Glomerular visceral epithelial cell (primary cell): ENCODE measurements at regions not wholly inside any gene's neighbourhood (a gene's known extent, or its start where the extent isn't known, plus 50 kb on each side); places are given as distances from the start of the nearest gene placed in this dataset.
"Not testable (repeated sequence)": the region's sequence is repeated elsewhere in the genome, so short reads cannot be mapped to it uniquely, and the experiment has no call there.

Experiments
- DNase-seq: peaks from one replicate; pipeline ENCODE4 v3.0.0-alpha.2; 2016; ENCODE audit errors: extremely low spot score

DNA sequence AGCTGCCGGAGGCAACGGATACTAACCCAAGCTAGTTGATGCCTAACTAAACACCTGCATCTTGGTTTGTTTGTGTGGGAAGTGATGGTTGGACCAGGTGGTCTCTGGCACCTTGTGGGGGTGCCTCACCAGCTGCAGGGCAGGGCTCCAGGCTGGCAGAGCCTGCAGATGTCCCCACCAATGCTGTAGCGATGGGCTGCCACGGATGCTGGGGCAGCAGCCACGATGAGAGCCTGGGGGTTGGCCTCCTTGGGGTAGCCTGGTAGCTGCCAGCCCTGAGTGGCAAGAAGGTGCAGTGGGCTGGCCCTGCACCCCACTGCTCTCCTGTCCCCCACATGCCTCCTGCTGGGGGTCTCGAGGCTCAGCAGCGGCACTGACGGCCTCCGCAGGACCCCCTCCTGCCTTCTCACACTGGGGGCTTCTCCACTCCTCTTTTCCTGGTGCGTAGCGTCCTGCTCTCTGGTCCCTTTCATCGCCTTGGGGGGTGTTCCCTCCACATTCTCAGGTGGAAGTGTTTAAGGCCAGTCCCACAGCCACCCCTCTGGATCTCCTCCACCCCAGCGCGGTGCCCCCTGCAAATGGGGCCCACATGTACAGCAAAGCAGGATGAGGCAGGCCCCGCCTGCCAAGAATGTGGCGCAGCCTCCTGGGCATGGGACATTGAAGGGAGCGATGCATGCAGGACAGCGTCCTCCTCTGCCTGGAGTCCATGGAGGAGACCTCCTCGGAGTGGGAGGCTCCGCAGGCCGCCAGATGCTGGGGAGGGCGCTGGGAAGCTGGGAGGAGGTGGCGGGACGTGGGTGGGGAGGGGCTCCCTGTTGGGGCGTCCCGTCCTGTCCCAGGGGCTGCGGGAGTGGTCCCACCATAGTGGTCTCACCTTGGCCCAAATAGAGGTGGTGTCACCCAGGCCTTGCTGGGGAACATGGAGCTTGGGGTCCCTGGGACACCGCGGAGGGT is 173.1 kb downstream of the ASB1 start:
- no peak for DNase-seq

- DNase-seq, result no peak
Observed at GRCh38 chr2:238600506-238601432, 174.0 kb downstream of the ASB1 start.

DNA sequence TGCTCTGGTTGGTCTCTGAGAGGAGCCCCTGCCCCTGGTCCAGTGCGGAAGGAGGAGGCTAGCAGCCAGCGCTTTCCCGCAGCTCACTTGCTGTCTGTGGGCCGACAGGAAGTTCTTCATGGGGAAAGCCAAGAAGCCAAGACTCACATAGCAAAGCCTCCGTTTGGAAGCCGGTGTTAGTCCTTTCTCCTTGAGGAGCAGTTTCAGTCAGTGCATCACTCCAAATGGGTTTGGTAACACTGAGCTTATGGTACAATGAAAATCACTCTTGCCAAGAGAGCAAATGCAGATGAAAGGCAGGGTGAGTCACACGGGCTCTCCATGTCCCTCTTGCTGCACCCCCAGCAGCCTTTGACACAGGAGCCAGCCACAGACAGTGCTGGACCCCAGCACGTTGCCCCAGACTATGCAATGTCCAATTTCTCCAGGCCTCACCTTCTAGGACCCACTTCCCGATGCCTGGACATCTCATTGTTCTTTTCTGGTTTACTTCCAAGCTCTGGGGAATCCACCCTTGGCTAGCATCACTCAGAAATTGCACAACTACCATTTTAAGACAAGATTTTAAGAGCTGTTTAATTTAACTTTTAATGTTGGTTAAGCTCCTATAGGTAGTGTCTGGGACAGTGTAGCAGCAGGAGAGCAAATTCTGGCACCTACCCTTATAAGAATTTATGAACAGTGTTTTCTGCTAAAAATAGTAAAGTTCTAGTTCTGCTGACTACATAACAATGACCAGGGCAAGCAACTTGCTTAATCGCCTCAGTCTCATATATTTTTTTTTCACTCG is 174.9 kb downstream of the ASB1 start:
- DNase-seq, result no peak

DNA sequence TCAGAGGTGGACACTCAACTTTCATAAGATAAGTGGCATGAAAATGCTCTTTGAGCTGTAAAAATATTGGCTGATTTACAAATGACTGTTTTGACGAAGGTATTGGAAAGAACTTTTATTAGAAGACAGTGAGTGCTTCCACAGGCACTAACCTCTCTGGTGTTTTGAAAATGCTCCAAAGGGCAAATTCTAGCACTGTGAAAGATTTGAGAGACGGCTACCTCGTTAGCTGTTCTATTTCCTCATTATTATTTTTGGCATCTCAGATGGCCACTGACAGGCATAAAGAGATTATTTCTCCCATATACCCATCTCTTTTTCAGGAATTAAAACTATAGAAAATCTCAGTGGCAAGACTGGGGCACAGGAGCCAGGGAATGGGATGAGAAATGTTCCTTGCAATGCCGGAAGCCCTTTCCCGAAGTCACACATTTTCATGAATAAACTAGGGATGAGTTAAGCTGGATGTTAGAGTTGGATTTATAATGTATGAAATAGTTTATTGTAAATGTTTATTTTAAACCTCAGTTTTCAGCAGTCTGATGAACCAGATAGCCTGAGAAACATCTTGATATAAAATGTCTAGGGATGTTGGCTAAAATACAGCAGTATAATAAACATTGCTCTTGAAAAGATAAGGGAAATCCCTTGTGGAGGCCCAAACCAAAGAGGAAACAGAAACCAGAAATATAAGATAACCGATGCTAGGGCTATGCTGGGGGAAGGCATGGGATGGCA is 175.7 kb downstream of the ASB1 start:
- no peak for DNase-seq

GRCh38 chr2:238603596-238603995 is 176.9 kb downstream of the ASB1 start:
- no peak for DNase-seq

DNA sequence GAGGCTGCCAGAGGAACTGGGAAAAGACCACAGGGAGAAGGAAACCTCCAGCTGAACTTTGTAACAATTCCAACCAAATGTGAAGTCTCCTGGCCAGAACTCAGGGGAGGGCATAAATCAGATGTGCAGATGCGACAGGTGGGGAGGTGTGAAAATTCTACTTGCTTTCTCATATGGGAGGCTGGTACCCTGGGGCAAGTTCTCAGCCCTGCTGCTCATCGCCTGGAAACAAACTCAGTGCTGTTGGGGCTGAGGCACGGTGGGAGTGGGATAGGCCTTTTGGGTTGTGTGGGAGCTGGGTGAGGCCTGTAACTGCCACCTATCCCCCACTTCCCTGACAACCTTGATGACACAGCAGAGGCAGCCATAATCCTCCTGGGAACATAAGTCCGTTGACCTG is 179.6 kb downstream of the ASB1 start:
- DNase-seq, result no peak

GRCh38 chr2:238613610-238614009 is 186.9 kb downstream of the ASB1 start:
- no peak for DNase-seq

GRCh38 chr2:238614376-238614775 is 187.6 kb downstream of the ASB1 start:
- no peak for DNase-seq

DNA sequence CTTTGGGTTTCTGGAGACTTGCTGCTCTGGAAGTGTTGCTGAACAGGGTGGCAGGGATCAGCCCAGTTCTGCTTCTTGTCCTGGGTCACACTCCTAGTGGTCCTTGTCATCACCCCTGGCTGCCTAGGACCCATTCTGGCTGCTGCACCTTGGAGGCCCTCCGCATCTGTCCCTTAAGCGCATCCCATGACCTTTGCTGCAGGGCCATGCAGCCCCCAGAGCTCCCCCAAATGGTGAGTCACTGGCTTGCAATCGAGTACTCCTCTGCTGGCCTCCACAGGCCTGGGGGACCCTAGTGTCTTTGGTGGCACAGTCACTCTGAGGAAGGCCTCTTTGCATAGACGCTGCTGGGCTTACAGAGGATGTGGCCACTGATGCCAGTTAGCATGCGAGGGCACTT is 188.5 kb downstream of the ASB1 start:
- no peak for DNase-seq

DNA sequence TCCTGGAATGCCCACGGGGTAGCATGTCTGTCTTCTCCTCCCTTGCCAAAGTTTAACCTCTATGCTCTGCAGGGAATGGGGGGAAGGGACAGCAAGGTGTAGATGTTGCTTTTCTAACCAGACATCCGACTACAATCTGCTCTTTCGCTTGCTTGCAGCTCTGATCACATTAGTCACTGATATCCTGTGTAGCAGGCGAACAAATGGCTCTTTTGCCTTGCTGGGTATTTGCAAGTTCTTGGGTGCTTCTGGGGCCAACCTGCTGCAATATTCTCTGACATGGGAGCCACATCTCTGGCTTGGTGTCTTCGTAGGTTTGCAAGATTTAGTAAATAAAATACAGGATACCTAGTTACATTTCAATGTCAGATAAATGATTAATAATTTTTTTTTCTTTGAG is 190.0 kb downstream of the ASB1 start:
- no peak for DNase-seq

DNA sequence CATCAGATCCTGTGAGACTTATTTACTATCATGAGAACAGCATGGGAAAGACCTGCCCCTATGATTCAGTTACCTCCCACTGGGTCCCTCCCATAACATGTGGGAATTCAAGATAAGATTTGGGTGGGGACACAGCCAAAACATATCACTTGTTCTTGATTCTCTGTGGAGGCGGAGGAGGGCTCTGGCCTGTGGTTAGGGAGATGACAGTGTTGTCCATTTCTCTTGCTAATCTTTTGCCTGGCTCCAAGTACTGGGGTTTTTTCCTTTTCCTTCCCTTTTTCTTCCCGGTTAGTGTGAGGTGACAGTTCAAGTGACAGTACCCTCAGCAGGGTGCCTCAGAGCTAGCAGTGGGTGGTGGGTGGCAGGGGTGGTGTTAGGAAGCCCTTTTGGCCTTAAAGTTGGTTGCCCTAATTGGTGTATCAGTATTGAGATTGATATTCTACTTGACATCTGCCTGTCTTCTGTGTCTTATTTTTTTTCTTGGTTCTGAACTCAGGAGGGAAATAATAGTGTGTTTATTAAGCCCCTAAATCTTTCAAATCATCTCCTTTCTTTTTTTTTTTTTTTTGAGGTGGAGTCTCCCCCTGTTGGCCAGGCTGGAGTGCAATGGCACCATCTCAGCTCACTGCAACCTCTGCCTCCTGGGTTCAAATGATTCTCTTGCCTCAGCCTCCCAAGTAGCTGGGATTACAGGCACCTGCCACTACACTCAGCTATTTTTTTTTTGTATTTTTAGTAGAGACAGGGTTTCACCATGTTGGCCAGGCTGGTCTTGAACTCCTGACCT is 192.0 kb downstream of the ASB1 start:
- DNase-seq, result not testable (repeated sequence)

DNA sequence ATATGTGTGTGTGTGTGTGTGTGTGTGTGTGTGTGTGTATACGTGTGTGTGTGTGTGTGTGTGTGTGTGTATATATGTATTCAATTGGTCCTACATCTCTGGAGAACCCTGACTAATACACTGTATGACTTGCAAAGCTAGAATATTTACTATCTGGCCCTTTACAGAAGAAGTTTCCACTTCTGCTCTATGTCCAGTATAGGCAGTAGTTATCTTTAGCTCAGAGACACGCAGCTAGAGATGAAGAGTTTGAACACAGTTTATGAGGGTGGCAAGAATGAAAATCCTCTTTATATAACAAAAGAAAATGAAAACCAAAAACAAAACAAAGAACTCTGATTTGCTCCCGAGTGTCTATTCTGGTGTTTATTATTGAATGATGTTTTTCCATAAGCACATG is 201.2 kb downstream of the ASB1 start:
- DNase-seq, result no peak

DNA sequence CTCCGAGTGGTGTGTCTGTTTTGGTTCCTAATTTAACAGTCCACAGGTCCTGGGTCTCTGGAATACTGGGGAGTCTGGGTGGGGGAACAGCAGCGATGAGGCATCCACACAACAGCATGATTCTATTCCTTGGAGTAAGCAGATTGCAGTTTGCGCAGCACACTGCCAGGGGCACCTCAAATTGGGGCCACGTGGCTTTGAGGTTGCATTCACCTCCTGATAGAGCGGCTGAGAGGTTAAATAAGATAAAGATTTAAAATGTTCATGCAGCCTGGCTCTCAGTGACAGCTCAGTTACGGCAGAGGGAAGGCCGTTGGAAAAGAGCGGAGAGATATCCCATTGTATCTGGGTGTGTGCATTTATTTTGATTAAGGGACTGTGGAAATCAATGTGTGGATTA is 202.3 kb downstream of the ASB1 start:
- DNase-seq, result no peak

GRCh38 chr2:238631491-238632180 is 204.9 kb downstream of the ASB1 start:
- DNase-seq, result no peak

DNA sequence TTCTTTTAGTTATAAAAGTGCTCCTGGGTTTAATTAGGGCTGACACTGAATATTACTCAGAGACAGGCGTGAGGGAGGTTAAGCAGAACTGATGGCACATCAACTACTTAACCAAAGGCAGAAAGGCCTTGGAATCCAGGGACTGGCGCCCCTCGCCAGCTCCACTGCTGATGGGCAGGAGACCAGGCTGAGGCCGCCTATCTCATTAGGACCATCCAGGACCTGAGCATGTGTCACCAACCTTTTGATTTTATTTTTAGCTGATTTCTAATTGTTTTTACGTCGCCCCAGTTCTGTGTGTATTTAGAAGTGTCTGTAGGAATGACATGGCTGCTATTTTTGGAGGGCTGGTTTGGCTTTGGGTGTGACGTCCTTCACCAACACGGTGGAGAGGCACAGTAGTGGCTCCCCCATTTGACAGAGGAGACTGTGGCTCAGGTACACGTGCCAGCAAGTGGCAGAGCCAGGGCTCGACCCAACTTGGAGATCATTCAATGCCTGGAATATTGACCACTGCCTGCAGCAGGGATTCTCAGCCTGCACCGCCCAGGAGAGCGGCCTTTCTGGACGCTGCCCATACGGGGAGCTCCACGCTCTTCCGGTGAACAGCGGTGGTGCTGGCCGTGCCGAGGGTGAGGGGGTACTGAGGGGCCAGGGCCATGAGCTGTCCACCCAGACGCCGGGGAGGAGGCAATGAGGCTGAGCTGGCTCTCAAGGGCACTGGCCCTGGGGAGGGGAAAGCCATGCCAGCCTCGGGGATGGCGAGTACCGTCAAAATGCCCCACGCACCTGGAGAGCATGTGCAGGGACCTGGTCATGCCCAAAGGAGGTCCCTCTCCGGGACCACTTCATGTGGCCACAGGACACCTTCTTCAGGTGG is 205.7 kb downstream of the ASB1 start:
- no peak for DNase-seq

DNA sequence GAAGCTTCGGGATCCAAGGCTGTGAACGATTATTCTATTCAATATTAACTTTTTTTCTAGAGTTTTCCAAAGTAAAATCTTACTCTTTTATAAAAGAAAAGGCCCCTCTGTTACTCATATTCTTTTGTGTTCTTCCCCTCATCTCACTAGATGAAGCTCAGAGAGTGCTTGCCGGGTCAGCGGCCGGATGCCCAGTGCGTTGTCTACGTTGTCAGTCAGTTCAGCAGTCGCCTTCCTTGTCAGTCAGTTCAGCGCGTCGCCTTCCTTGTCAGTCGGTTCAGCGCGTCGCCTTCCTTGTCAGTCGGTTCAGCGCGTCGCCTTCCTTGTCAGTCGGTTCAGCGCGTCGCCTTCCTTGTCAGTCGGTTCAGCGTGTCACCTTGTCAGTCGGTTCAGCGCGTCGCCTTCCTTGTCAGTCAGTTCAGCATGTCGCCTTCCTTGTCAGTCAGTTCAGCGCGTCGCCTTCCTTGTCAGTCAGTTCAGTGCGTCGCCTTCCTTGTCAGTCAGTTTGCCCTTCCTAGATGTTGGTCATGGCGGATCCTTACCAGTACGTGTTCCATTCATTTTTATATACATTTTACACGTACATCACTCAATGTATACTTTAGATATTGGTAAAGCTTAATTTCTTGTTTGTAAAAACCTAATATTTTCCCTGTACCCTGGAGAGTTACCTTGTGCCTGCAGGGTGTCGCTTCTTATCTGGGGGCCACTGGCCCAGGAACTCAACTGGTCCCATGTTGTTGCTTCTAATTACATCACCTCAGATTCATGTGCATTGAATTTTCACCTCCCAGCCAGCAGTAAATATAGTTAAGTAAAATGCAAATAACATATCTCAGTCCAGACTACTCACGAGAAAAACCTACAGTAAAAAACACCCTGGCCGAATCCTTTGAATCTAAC is 206.9 kb downstream of the ASB1 start:
- no peak for DNase-seq

- no peak for DNase-seq
Observed at GRCh38 chr2:238634701-238635357, 208.1 kb downstream of the ASB1 start.
